ENCODE measurements at regions not wholly inside any gene's neighbourhood (a gene's known extent, or its start where the extent isn't known, plus 50 kb on each side); places are given as distances from the start of the nearest gene placed in this dataset.

DNA sequence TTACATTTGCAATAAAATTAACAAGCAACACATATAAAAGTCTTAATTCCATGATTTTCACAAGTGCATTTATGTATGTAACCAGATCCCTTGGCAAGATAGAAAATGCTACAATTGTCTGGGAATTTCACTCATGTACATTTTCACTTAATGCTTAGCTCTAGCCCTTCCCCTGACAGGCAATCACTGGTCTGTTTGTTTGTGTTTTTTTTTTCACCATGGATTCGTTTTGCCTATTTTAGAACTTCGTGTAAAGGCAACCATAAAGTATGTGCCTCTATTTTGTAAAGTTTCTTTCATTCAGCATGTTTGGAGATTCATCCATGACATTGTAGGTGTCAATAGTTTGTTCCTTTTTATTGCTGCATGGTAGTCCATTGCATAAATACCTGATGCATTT lies 260.9 kb upstream of the SLCO3A1 start:
- H3K36me3 ChIP-seq, result no peaks in the 10 kb centered on the region
- no peak overlapping the region for H3K27ac ChIP-seq
- no peaks in the 10 kb centered on the region for H3K4me1 ChIP-seq (ENCODE audit: low read depth)
- no peak overlapping the region for H3K4me3 ChIP-seq
- TF ChIP-seq, protein P1, sequence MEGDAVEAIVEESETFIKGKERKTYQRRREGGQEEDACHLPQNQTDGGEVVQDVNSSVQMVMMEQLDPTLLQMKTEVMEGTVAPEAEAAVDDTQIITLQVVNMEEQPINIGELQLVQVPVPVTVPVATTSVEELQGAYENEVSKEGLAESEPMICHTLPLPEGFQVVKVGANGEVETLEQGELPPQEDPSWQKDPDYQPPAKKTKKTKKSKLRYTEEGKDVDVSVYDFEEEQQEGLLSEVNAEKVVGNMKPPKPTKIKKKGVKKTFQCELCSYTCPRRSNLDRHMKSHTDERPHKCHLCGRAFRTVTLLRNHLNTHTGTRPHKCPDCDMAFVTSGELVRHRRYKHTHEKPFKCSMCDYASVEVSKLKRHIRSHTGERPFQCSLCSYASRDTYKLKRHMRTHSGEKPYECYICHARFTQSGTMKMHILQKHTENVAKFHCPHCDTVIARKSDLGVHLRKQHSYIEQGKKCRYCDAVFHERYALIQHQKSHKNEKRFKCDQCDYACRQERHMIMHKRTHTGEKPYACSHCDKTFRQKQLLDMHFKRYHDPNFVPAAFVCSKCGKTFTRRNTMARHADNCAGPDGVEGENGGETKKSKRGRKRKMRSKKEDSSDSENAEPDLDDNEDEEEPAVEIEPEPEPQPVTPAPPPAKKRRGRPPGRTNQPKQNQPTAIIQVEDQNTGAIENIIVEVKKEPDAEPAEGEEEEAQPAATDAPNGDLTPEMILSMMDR (IDR thresholded peaks at IDR 0.05; ENCODE audit: low read depth, low read length), result no peak
- DNase-seq (ENCODE audit: low read depth in 1 of 2, low spot score in 1 of 2), result no peak
- peaks cover 7% of the 10 kb centered on the region for H3K27me3 ChIP-seq
- H3K9me3 ChIP-seq (ENCODE audit: low read depth), result no peaks in the 10 kb centered on the region

DNA sequence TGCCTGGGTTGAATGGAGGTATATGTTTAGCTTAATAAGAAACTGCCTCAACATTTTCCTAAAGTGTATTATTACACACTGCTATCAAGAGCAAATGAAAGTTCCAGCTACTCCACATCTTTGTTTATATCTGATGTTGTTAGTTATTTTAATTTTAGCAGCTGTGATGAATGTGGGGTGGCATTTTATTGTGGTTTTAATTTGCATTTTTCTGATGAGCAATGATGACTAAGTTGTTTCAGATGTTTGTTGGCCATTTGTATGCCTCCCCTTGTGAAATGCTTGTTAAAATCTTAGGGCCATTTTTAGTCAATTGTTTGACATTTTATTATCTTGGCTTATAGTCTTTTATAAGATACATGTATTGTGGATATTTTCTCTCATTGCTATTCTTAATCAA lies 260.4 kb upstream of the SLCO3A1 start:
- no peak overlapping the region for H3K27ac ChIP-seq
- no peaks in the 10 kb centered on the region for H3K9me3 ChIP-seq (ENCODE audit: low read depth)
- H3K4me3 ChIP-seq, result no peak overlapping the region
- no peaks in the 10 kb centered on the region for H3K36me3 ChIP-seq
- no peaks in the 10 kb centered on the region for H3K4me1 ChIP-seq (ENCODE audit: low read depth)
- TF ChIP-seq, protein P1 (IDR thresholded peaks at IDR 0.05; ENCODE audit: low read depth, low read length), result no peak
- no peak for DNase-seq (ENCODE audit: low read depth in 1 of 2, low spot score in 1 of 2)
- peaks cover 12% of the 10 kb centered on the region for H3K27me3 ChIP-seq

GRCh38 chr15:91593653-91594052 lies 259.9 kb upstream of the SLCO3A1 start:
- no peak overlapping the region for H3K27ac ChIP-seq
- H3K4me3 ChIP-seq, result no peak overlapping the region
- no peaks in the 10 kb centered on the region for H3K4me1 ChIP-seq (ENCODE audit: low read depth)
- peaks cover 17% of the 10 kb centered on the region for H3K27me3 ChIP-seq
- TF ChIP-seq, protein P1 (IDR thresholded peaks at IDR 0.05; ENCODE audit: low read depth, low read length), result no peak
- H3K36me3 ChIP-seq, result no peaks in the 10 kb centered on the region
- H3K9me3 ChIP-seq (ENCODE audit: low read depth), result no peaks in the 10 kb centered on the region
- DNase-seq (ENCODE audit: low read depth in 1 of 2, low spot score in 1 of 2), result no peak

DNA sequence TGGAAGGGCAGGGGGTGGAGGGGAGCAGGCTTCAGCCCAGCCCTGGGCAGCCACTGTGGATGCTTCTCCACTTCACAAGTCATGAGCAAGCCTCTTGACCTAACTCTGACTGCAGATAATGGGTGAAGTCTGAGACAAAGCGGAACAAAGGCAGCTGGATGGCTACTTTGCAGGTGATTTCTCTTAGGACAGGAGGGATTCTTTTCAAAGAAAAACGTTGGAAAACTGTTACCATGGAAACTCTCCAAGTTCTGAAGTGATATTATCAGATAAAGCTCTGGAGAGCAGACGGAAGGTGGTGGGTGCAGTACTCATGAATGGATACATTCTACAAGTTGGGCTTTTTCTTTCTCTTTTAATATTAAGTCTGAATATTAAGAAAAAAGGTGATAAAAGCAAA lies 254.2 kb upstream of the SLCO3A1 start:
- DNase-seq (ENCODE audit: low read depth in 1 of 2, low spot score in 1 of 2), result peak in 1 of 2 donors; percentile 8
- H3K4me1 ChIP-seq (ENCODE audit: low read depth), result no peaks in the 10 kb centered on the region
- no peak overlapping the region for H3K27ac ChIP-seq
- H3K9me3 ChIP-seq (ENCODE audit: low read depth), result no peaks in the 10 kb centered on the region
- H3K27me3 ChIP-seq, result peaks cover 28% of the 10 kb centered on the region
- H3K4me3 ChIP-seq, result no peak overlapping the region
- H3K36me3 ChIP-seq, result no peaks in the 10 kb centered on the region
- TF ChIP-seq, protein P1 (IDR thresholded peaks at IDR 0.05; ENCODE audit: low read depth, low read length), result no peak

- peaks cover 12% of the 10 kb centered on the region for H3K27me3 ChIP-seq
- H3K9me3 ChIP-seq (ENCODE audit: low read depth), result no peaks in the 10 kb centered on the region
- TF ChIP-seq, protein P1 (IDR thresholded peaks at IDR 0.05; ENCODE audit: low read depth, low read length), result no peak
- no peaks in the 10 kb centered on the region for H3K4me1 ChIP-seq (ENCODE audit: low read depth)
- H3K4me3 ChIP-seq, result no peak overlapping the region
- no peaks in the 10 kb centered on the region for H3K36me3 ChIP-seq
- no peak for DNase-seq (ENCODE audit: low read depth in 1 of 2, low spot score in 1 of 2)
- H3K27ac ChIP-seq, result no peak overlapping the region
Measured at GRCh38 chr15:91603384-91604080, 250.0 kb upstream of the SLCO3A1 start.

Data from cardiac muscle cell (in vitro differentiated cells and primary cell).